ENCODE measurements at regions not wholly inside any gene's neighbourhood (a gene's known extent, or its start where the extent isn't known, plus 50 kb on each side); places are given as distances from the start of the nearest gene placed in this dataset.
A peak's percentile ranks its signal among the peaks of the same experiment; 100 is the strongest.

DNA sequence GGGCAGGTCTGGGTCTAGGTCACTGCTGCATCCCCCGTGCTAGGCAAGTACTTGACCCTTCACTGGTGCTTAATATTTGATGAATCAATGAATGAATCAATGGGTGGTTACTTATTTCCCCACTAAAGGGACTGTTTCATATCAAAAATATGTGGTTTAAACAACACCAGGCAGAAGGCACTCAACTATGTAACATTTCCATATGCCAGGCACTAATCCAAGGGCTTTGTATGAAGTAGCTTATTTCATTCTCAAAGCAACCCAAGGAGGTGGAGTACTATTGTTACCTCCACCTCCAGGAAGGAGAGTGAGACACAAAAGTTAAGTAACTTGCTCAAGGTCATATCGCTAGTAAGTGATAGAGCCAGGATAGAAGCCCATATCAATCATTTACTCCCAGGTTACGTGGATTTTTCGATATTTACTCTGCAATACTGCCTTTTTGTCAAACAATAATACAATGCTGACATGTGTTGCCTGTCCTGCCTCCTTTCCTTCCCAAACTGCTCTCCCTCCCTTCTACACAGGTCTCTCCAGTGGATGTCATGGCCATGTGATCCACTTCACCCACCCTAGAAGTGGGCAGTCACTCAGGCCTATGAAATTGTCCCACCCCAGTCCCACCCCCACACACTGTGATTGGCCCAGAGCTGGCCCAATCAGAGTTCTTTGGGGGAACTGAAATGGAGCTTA lies 142.8 kb downstream of the ETS2 start:
- no peaks in the 10 kb centered on the region for H3K27me3 ChIP-seq (replicated peaks; ENCODE audit: insufficient read depth)
- 0 out of 2 replicates have a peak overlapping the region, but pooled peaks have one; percentile 27 for H3K27ac ChIP-seq
- H3K9me3 ChIP-seq (ENCODE audit: low read depth): no peaks in the 10 kb centered on the region
- no peaks in the 10 kb centered on the region for H3K9me2 ChIP-seq (ENCODE audit: insufficient read depth)
- peak; percentile 87 for DNase-seq
- H3K4me2 ChIP-seq (ENCODE audit: unreplicated experiment): peak overlapping the region; percentile 31
- no peak overlapping the region for H3K4me3 ChIP-seq
- no peaks in the 10 kb centered on the region for H3K79me2 ChIP-seq (ENCODE audit: insufficient read depth)
- WGBS, 2 experiments (ENCODE audit: low coverage in 1 of 2, low lambda C conversion rate in 2 of 2, missing lambda C conversion rate in 2 of 2): 19 to 27% methylated on average over 4 of the region's 4 CpGs
- H3K36me3 ChIP-seq (ENCODE audit: low read depth): no peaks in the 10 kb centered on the region
- no peaks in the 10 kb centered on the region for H4K20me1 ChIP-seq (ENCODE audit: insufficient read depth)
- no peak overlapping the region for H3K9ac ChIP-seq
- in situ Hi-C loops (cut with MboI): no loop called here
- TF ChIP-seq EZH2phosphoT487 (IDR thresholded peaks at IDR 0.05; ENCODE audit: insufficient read depth, low read depth) (no peak), EZH2 (IDR thresholded peaks at IDR 0.05; ENCODE audit: insufficient read depth, poor library complexity, severe bottlenecking) (no peak)
- H2AFZ ChIP-seq: no peak overlapping the region
- peaks cover 29% of the 10 kb centered on the region for H3F3A ChIP-seq (ENCODE audit: insufficient read depth)
- H3K4me1 ChIP-seq (ENCODE audit: insufficient read depth): peaks cover 35% of the 10 kb centered on the region

DNA sequence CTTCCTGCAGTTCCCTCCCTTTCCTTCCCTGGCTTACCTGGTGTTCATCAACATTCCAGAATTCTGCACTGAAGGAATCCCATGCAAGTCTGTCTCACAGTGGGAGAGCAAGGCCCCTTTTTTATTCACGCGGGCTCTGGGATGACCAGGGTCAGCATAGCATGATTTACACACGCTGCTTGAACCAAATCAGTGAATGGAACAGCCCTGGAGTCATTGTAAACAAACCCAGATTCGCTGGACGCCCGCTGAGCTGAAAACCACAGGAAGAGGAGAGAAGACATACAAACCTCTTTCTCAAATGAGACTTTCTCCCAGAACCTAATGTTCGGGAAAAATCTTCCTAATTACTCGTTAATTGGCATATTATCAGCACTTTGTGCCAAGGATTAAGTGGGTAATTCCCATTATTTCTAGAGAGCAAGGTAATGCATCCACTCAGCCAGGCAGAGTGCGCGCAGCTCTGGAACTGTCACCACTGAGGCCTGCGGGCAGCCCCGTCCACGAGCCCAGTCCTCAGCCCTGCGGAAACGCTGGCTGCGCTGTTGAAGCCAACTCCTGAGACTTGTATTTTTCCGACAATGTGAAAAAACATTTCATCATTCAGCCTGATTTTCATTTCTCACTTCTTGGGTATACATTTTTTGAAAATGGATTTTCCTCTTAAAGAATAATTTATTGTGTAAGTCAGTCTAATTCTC lies 140.0 kb downstream of the ETS2 start:
- TF ChIP-seq EZH2phosphoT487 (IDR thresholded peaks at IDR 0.05; ENCODE audit: insufficient read depth, low read depth): no peak
- TF ChIP-seq EZH2 (IDR thresholded peaks at IDR 0.05; ENCODE audit: insufficient read depth, poor library complexity, severe bottlenecking): no peak
- no peak for DNase-seq
- no peaks in the 10 kb centered on the region for H3K79me2 ChIP-seq (ENCODE audit: insufficient read depth)
- H3F3A ChIP-seq (ENCODE audit: insufficient read depth): peaks cover 18% of the 10 kb centered on the region; the same call in 1 of the 2 replicates
- H3K4me2 ChIP-seq (ENCODE audit: unreplicated experiment): peak overlapping the region; percentile 3
- 93 to 95% methylated on average over 17 of the region's 17 CpGs for WGBS, 2 experiments (ENCODE audit: low coverage in 1 of 2, low lambda C conversion rate in 2 of 2, missing lambda C conversion rate in 2 of 2)
- peaks cover 28% of the 10 kb centered on the region for H3K4me1 ChIP-seq (ENCODE audit: insufficient read depth)
- no peaks in the 10 kb centered on the region for H4K20me1 ChIP-seq (ENCODE audit: insufficient read depth)
- H2AFZ ChIP-seq: no peak overlapping the region
- H3K9me2 ChIP-seq (ENCODE audit: insufficient read depth): no peaks in the 10 kb centered on the region
- no peak overlapping the region for H3K9ac ChIP-seq
- H3K27me3 ChIP-seq (replicated peaks; ENCODE audit: insufficient read depth): no peaks in the 10 kb centered on the region
- in situ Hi-C loops (cut with MboI): no loop called here
- H3K4me3 ChIP-seq: no peak overlapping the region
- no peaks in the 10 kb centered on the region for H3K9me3 ChIP-seq (ENCODE audit: low read depth)
- H3K36me3 ChIP-seq (ENCODE audit: low read depth): no peaks in the 10 kb centered on the region
- H3K27ac ChIP-seq: no peak overlapping the region

DNA sequence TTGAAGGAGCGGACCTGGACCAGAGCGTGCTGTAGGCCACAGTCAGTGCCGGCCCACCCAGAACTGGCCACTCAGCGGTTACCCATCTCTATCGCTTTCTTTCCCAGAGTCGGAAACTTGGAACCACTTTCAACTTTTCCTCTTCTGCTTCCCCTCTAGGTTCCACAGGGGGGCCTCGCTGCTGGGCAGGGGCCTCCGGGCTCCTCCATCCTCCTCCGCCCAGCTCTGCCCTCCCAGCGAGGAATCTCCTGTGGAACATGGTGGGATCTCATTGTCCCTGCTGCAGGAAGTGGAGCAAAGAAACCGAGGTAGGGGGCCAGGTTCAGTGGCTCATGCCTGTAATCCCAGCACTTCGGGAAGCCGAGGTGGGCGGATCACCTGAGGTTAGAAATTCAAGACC lies 139.2 kb downstream of the ETS2 start:
- no peaks in the 10 kb centered on the region for H3K9me3 ChIP-seq (ENCODE audit: low read depth)
- DNase-seq: no peak
- no peak overlapping the region for H3K4me2 ChIP-seq (ENCODE audit: unreplicated experiment)
- peaks cover 21% of the 10 kb centered on the region for H3K4me1 ChIP-seq (ENCODE audit: insufficient read depth)
- TF ChIP-seq EZH2phosphoT487 (IDR thresholded peaks at IDR 0.05; ENCODE audit: insufficient read depth, low read depth) (no peak), EZH2 (IDR thresholded peaks at IDR 0.05; ENCODE audit: insufficient read depth, poor library complexity, severe bottlenecking) (no peak)
- no peak overlapping the region for H3K9ac ChIP-seq
- no peaks in the 10 kb centered on the region for H4K20me1 ChIP-seq (ENCODE audit: insufficient read depth)
- H3F3A ChIP-seq (ENCODE audit: insufficient read depth): peaks cover 15% of the 10 kb centered on the region; the same call in 1 of the 2 replicates
- H3K4me3 ChIP-seq: no peak overlapping the region
- H3K79me2 ChIP-seq (ENCODE audit: insufficient read depth): no peaks in the 10 kb centered on the region
- 97 to 98% methylated on average over 14 of the region's 14 CpGs for WGBS, 2 experiments (ENCODE audit: low coverage in 1 of 2, low lambda C conversion rate in 2 of 2, missing lambda C conversion rate in 2 of 2)
- H3K27ac ChIP-seq: no peak overlapping the region
- H3K36me3 ChIP-seq (ENCODE audit: low read depth): no peaks in the 10 kb centered on the region
- H2AFZ ChIP-seq: no peak overlapping the region
- in situ Hi-C loops (cut with MboI): no loop called here
- no peaks in the 10 kb centered on the region for H3K9me2 ChIP-seq (ENCODE audit: insufficient read depth)
- no peaks in the 10 kb centered on the region for H3K27me3 ChIP-seq (replicated peaks; ENCODE audit: insufficient read depth)

DNA sequence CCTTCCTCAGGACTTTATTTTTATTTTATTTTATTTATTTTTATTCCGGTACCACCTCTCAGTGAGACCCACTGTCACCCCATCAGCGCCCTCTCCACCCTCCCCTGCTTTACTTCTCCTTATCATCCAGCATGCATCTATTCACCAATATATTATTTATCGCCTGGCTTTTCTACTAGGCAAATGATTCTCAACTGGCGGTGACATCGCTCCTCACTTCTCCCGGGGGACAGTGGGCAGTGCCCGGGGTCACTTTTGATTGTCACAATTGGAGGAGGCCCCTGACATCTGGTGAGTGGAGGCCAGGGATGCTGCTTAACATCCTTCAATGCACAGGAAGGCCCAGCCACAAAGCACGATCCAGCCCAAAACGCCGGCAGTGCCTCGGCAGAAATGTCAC lies 138.7 kb downstream of the ETS2 start:
- in situ Hi-C loops (cut with MboI): no loop called here
- no peaks in the 10 kb centered on the region for H3K9me2 ChIP-seq (ENCODE audit: insufficient read depth)
- H3K27ac ChIP-seq: no peak overlapping the region
- peaks cover 21% of the 10 kb centered on the region for H3K4me1 ChIP-seq (ENCODE audit: insufficient read depth)
- no peak for DNase-seq
- no peak overlapping the region for H3K4me2 ChIP-seq (ENCODE audit: unreplicated experiment)
- no peaks in the 10 kb centered on the region for H3K79me2 ChIP-seq (ENCODE audit: insufficient read depth)
- peaks cover 10% of the 10 kb centered on the region; the same call in 1 of the 2 replicates for H3F3A ChIP-seq (ENCODE audit: insufficient read depth)
- H3K9me3 ChIP-seq (ENCODE audit: low read depth): no peaks in the 10 kb centered on the region
- no peaks in the 10 kb centered on the region for H3K27me3 ChIP-seq (replicated peaks; ENCODE audit: insufficient read depth)
- H3K36me3 ChIP-seq (ENCODE audit: low read depth): no peaks in the 10 kb centered on the region
- H3K9ac ChIP-seq: no peak overlapping the region
- TF ChIP-seq EZH2 (IDR thresholded peaks at IDR 0.05; ENCODE audit: insufficient read depth, poor library complexity, severe bottlenecking) (no peak), EZH2phosphoT487 (IDR thresholded peaks at IDR 0.05; ENCODE audit: insufficient read depth, low read depth) (no peak)
- H2AFZ ChIP-seq: no peak overlapping the region
- no peaks in the 10 kb centered on the region for H4K20me1 ChIP-seq (ENCODE audit: insufficient read depth)
- 88 to 92% methylated on average over 11 of the region's 11 CpGs for WGBS, 2 experiments (ENCODE audit: low coverage in 1 of 2, low lambda C conversion rate in 2 of 2, missing lambda C conversion rate in 2 of 2)
- H3K4me3 ChIP-seq: no peak overlapping the region

Data from GM23248 (cell line).